Muscle layer of duodenum (tissue), 2 donors: ENCODE measurements at regions not wholly inside any gene's neighbourhood (a gene's known extent, or its start where the extent isn't known, plus 50 kb on each side); places are given as distances from the start of the nearest gene placed in this dataset.

Experiments used
- H3K27ac ChIP-seq: one replicate; pipeline ENCODE4 v1.7.0; 2013; ENCODE audit warnings: mild to moderate bottlenecking, low read length
- H3K27me3 ChIP-seq: one replicate; pipeline ENCODE4 v1.7.0; 2013; ENCODE audit warnings: low read depth, mild to moderate bottlenecking, control low read depth, low read length
- H3K36me3 ChIP-seq, 2 donors: one replicate each; pipeline ENCODE4 v1.7.0; 2013; ENCODE audit warnings: low read length in 2 of 2, control low read depth in 1 of 2, mild to moderate bottlenecking in 1 of 2; ENCODE audit not compliant: insufficient read depth in 2 of 2, control insufficient read depth in 1 of 2
- H3K4me1 ChIP-seq, 2 donors: one replicate each; pipeline ENCODE4 v1.7.0; 2013; ENCODE audit warnings: low read length in 2 of 2, mild to moderate bottlenecking in 2 of 2, control low read depth in 1 of 2, moderate library complexity in 1 of 2; ENCODE audit not compliant: insufficient read depth in 2 of 2, control insufficient read depth in 1 of 2
- H3K4me3 ChIP-seq, 2 donors: one replicate each; pipeline ENCODE4 v1.7.0; 2013; ENCODE audit warnings: low read length in 2 of 2, low read depth in 1 of 2, mild to moderate bottlenecking in 1 of 2
- H3K9me3 ChIP-seq, 2 donors: one replicate each; pipeline ENCODE4 v1.7.0; 2013; ENCODE audit warnings: low read length in 2 of 2, control low read depth in 1 of 2, mild to moderate bottlenecking in 1 of 2; ENCODE audit not compliant: control insufficient read depth in 1 of 2
- donor health status: healthy.

- H3K4me1 ChIP-seq: no peaks in the 10 kb centered on the region
- no peak overlapping the region for H3K4me3 ChIP-seq
- no peak overlapping the region for H3K27ac ChIP-seq
- H3K27me3 ChIP-seq: no peaks in the 10 kb centered on the region
- no peaks in the 10 kb centered on the region for H3K36me3 ChIP-seq
- no peaks in the 10 kb centered on the region for H3K9me3 ChIP-seq
Observed at GRCh38 chr10:130889240-130889639, 422.3 kb downstream of the TCERG1L start.

- no peaks in the 10 kb centered on the region for H3K4me1 ChIP-seq
- no peak overlapping the region for H3K27ac ChIP-seq
- H3K36me3 ChIP-seq: no peaks in the 10 kb centered on the region
- no peak overlapping the region for H3K4me3 ChIP-seq
- H3K27me3 ChIP-seq: no peaks in the 10 kb centered on the region
- H3K9me3 ChIP-seq: no peaks in the 10 kb centered on the region
Observed at GRCh38 chr10:130889780-130890179, 421.7 kb downstream of the TCERG1L start.

GRCh38 chr10:130891066-130891465 is 420.5 kb downstream of the TCERG1L start:
- Histone ChIP-seq H3K27ac (no peak overlapping the region), H3K4me3 (no peak overlapping the region), H3K9me3 (no peaks in the 10 kb centered on the region), H3K36me3 (no peaks in the 10 kb centered on the region), H3K27me3 (no peaks in the 10 kb centered on the region), H3K4me1 (no peaks in the 10 kb centered on the region)

- Histone ChIP-seq H3K27ac (no peak overlapping the region), H3K9me3 (no peaks in the 10 kb centered on the region), H3K4me1 (no peaks in the 10 kb centered on the region), H3K36me3 (no peaks in the 10 kb centered on the region), H3K4me3 (no peak overlapping the region), H3K27me3 (no peaks in the 10 kb centered on the region)
Observed at GRCh38 chr10:130894471-130894870, 417.1 kb downstream of the TCERG1L start.

- no peaks in the 10 kb centered on the region for H3K27me3 ChIP-seq
- no peak overlapping the region for H3K4me3 ChIP-seq
- no peak overlapping the region for H3K27ac ChIP-seq
- H3K36me3 ChIP-seq: no peaks in the 10 kb centered on the region
- no peaks in the 10 kb centered on the region for H3K4me1 ChIP-seq
- H3K9me3 ChIP-seq: no peaks in the 10 kb centered on the region
Observed at GRCh38 chr10:130895161-130895560, 416.4 kb downstream of the TCERG1L start.

GRCh38 chr10:130897815-130898214 is 413.7 kb downstream of the TCERG1L start:
- Histone ChIP-seq H3K9me3 (no peaks in the 10 kb centered on the region), H3K4me1 (no peaks in the 10 kb centered on the region), H3K36me3 (no peaks in the 10 kb centered on the region), H3K4me3 (no peak overlapping the region), H3K27me3 (no peaks in the 10 kb centered on the region), H3K27ac (no peak overlapping the region)

- no peak overlapping the region for H3K27ac ChIP-seq
- no peaks in the 10 kb centered on the region for H3K27me3 ChIP-seq
- H3K4me3 ChIP-seq: no peak overlapping the region
- H3K9me3 ChIP-seq: no peaks in the 10 kb centered on the region
- no peaks in the 10 kb centered on the region for H3K4me1 ChIP-seq
- H3K36me3 ChIP-seq: no peaks in the 10 kb centered on the region
Observed at GRCh38 chr10:130898381-130898780, 413.1 kb downstream of the TCERG1L start.

- no peak overlapping the region for H3K27ac ChIP-seq
Observed at GRCh38 chr10:130899856-130900255, 411.7 kb downstream of the TCERG1L start.

GRCh38 chr10:130900441-130901160 is 410.9 kb downstream of the TCERG1L start:
- Histone ChIP-seq H3K27ac (no peak overlapping the region), H3K27me3 (no peaks in the 10 kb centered on the region), H3K9me3 (no peaks in the 10 kb centered on the region), H3K4me1 (no peaks in the 10 kb centered on the region), H3K36me3 (no peaks in the 10 kb centered on the region), H3K4me3 (no peak overlapping the region)

More at GRCh38 chr10:130899856-130900255, 411.7 kb downstream of the TCERG1L start:
- Histone ChIP-seq H3K36me3 (no peaks in the 10 kb centered on the region), H3K4me1 (no peaks in the 10 kb centered on the region), H3K9me3 (no peaks in the 10 kb centered on the region), H3K27me3 (no peaks in the 10 kb centered on the region), H3K4me3 (no peak overlapping the region)

GRCh38 chr10:130901311-130902165 is 410.0 kb downstream of the TCERG1L start:
- H3K36me3 ChIP-seq: no peaks in the 10 kb centered on the region
- H3K27me3 ChIP-seq: no peaks in the 10 kb centered on the region
- no peak overlapping the region for H3K27ac ChIP-seq
- no peaks in the 10 kb centered on the region for H3K9me3 ChIP-seq
- H3K4me1 ChIP-seq: no peaks in the 10 kb centered on the region
- no peak overlapping the region for H3K4me3 ChIP-seq

- Histone ChIP-seq H3K27ac (no peak overlapping the region), H3K9me3 (no peaks in the 10 kb centered on the region), H3K4me3 (no peak overlapping the region), H3K4me1 (no peaks in the 10 kb centered on the region), H3K27me3 (no peaks in the 10 kb centered on the region), H3K36me3 (no peaks in the 10 kb centered on the region)
Observed at GRCh38 chr10:130902471-130902870, 409.1 kb downstream of the TCERG1L start.
